ENCODE measurements at regions not wholly inside any gene's neighbourhood (a gene's known extent, or its start where the extent isn't known, plus 50 kb on each side); places are given as distances from the start of the nearest gene placed in this dataset.

DNA sequence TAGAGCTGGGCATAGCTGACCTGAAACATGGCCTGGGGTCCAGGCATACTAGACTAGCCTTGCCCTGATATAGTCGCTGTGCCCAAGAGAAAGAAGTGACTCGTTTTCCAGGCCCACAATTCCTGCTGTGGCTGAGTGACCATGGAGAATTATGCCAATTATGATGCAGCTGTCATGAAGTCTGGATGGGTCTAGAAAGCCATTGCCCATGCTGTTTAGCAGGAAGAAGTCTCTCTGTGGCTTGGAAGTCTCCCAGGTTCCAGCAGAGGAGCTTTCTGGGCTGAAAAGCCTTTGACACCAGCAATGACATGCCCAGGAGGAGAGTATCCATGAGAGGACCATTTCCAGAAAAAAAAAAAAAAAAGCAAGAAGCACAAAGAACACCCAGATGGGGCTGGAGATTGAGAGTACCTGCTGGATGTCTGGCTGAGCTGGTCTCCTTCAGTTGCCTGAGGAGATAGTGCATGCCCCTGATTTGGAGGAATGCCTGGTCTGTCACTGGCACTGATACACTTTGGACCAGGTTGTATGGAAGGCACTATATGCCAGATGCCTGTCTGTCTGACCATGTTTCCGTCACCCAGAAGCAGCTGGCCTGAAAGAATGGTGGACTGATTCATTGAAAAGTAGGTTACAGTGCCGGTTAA lies 128.0 kb upstream of the EPB41L4A start:
- TF ChIP-seq CTCF (IDR thresholded peaks at IDR 0.05; ENCODE audit: insufficient read depth, low read length, missing control alignments), result no peak

DNA sequence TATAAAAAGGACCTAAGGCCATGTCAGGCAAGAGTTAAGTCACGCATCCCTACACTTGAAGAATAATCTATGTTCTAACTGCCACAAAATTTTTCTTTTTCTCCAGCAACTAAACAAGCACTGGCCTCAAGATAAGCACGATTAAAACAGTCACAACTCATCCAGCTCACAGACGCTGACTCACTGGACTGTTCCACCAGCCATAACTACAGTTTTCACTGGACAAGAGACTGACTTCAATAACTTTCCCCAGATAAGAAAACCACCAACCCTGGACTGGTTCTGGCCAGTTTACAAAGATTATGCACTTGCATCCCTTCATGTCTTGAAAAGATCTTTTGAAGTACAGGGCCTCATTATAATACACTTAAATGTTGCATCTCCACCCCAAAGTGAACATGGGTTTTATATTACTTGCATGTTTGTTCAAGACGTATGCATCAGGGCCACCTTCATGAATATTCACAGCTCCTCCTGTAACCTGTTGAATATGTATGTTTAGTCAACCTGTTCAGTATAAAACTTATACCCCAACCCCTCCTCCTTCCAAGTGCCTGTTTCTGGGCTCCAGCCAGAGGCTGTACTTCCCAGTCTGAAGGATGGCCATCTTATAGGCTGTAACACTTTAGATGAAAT lies 129.3 kb upstream of the EPB41L4A start:
- TF ChIP-seq CTCF (IDR thresholded peaks at IDR 0.05; ENCODE audit: insufficient read depth, low read length, missing control alignments), result no peak
- H3K4me3 ChIP-seq (ENCODE audit: low read depth, low read length), result no peak overlapping the region
- CTCF ChIA-PET, result interaction anchor here (0.7 to 13.0 kb wide), 5 partner anchors 10 to 300 kb away, joined by 3 to 397 read pairs (median 3); no protein-coding TSS in a partner anchor
- POLR2A ChIA-PET, result interaction anchor here (0.6 kb wide), 1 partner anchor 209 kb away, joined by 3 read pairs; no protein-coding TSS in a partner anchor
- peak; percentile 45 for DNase-seq (ENCODE audit: low read depth, low spot score)

More for the DNA sequence above, 128.0 kb upstream of the EPB41L4A start:
- H3K4me3 ChIP-seq (ENCODE audit: low read depth, low read length), result no peak overlapping the region
- no peak for DNase-seq (ENCODE audit: low read depth, low spot score)
- ChIA-PET POLR2A (no interaction called here), CTCF (interaction anchor here (0.7 to 13.0 kb wide), 4 partner anchors 7 to 302 kb away, joined by 3 to 397 read pairs (median 4); no protein-coding TSS in a partner anchor)

DNA sequence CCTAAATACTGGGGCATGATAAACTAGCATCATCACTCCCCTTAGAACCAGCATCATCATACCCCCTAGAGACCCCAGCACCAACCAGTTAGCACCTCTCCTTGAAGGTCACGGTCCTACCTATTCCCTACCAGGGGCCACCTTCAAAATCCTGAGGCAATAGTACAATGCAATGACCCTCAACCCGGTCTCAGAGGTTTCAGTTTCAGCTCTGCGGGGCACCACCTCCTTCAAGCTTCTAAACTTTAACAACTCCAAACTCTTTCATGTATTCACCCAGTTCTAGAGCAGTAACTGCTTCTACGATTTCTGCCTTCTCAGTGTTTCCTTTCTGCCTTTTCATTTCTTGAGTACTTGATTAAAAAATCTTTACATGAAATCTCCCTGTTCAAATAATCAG lies 130.1 kb upstream of the EPB41L4A start:
- POLR2A ChIA-PET, result no interaction called here
- CTCF ChIA-PET, result interaction anchor here (0.8 to 13.0 kb wide), 7 partner anchors 10 to 299 kb away, joined by 3 to 397 read pairs (median 9); partner anchors contain the start of gene APC
- DNase-seq (ENCODE audit: low read depth, low spot score), result no peak
- no peak overlapping the region for H3K4me3 ChIP-seq (ENCODE audit: low read depth, low read length)
- no peak for TF ChIP-seq CTCF (IDR thresholded peaks at IDR 0.05; ENCODE audit: insufficient read depth, low read length, missing control alignments)

GRCh38 chr5:112549605-112550166 lies 130.6 kb upstream of the EPB41L4A start:
- POLR2A ChIA-PET, result no interaction called here
- no peak for DNase-seq (ENCODE audit: low read depth, low spot score)
- no peak overlapping the region for H3K4me3 ChIP-seq (ENCODE audit: low read depth, low read length)
- TF ChIP-seq CTCF (IDR thresholded peaks at IDR 0.05; ENCODE audit: insufficient read depth, low read length, missing control alignments), result no peak
- CTCF ChIA-PET, result interaction anchor here (0.6 to 13.0 kb wide), 11 partner anchors 9 to 338 kb away, joined by 3 to 397 read pairs (median 9); partner anchors contain the start of gene APC

DNA sequence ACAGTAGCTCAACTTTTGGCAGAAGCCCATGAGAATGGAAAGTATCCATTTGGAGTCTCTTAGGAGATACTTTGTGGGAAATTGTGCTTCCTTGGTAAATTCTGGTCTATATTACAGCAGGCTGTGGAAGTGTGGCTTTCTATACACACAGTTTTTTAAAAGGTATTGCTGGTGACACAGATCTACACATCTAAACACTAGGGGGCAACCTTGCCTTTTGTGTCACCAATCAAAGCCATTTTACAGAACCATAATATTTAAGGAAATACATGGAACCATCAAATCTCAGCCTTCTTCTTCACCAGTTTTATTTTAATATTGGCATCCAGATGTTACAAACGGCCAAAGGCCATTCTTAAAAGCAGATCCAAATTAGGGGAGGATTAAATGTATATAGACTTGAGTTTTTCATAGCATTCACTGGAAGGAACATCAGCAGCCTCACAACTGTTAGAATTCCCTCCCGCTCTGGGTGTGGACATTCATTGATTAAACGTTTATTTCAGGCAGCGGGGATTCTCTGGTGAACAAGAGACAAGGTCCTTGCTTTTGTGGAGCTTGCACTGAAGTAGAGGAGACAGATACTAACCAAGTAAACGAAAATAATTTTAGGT lies 132.4 kb upstream of the EPB41L4A start:
- TF ChIP-seq CTCF (IDR thresholded peaks at IDR 0.05; ENCODE audit: insufficient read depth, low read length, missing control alignments), result peak; percentile 67
- no peak overlapping the region for H3K4me3 ChIP-seq (ENCODE audit: low read depth, low read length)
- ChIA-PET CTCF (interaction anchor here (0.6 to 13.0 kb wide), 49 partner anchors 9 to 445 kb away, joined by 3 to 397 read pairs (median 4); partner anchors contain the start of genes APC and SRP19), POLR2A (no interaction called here)
- peak; percentile 10 for DNase-seq (ENCODE audit: low read depth, low spot score)
